GOT3 (cell line): ENCODE measurements at regions not wholly inside any gene's neighbourhood (a gene's known extent, or its start where the extent isn't known, plus 50 kb on each side); places are given as distances from the start of the nearest gene placed in this dataset.

Experiments used
- DNase-seq: peaks from one replicate; lab custom pipeline; 2025; ENCODE audit warnings: mixed read lengths; lab: John Stamatoyannopoulos, UW

DNA sequence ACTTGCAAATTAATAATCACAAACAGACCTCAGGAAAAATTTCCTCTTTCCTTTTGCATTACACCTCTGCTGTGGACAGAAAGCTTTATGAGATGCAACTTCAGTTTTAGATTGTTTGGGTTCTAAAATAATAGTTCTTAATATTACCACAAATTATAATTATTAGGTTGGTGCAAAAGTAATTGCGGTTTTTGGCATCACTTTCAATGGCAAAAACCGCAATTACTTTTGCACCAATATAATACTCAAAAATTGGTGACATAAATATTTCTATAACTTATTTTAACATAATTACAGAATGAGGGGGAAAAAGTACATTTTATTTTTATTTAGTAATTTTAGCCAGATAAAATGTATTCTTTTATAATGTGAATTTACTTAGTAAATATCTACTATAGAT lies 804.4 kb upstream of the FAM98A start:
- DNase-seq, result no peak

DNA sequence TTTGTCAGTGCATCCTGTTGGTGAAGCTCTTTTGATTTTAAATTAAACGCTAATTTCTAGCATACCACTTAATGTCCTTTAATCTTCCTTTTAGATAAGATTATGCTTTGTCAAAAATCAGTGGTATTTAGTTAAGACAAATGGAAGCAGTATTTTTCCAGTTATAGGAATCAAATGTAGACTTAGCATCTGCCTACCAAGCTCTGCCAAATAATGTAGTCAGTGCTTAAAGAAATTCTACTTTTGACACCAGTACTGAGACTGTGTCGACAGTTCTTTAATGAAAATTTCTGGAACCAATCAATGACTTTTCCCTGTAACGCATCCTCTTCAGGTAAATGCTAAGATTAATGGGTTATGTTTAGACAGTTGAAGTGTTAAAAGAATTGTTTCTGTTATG lies 803.3 kb upstream of the FAM98A start:
- no peak for DNase-seq

GRCh38 chr2:34401186-34401585 lies 802.1 kb upstream of the FAM98A start:
- no peak for DNase-seq

DNA sequence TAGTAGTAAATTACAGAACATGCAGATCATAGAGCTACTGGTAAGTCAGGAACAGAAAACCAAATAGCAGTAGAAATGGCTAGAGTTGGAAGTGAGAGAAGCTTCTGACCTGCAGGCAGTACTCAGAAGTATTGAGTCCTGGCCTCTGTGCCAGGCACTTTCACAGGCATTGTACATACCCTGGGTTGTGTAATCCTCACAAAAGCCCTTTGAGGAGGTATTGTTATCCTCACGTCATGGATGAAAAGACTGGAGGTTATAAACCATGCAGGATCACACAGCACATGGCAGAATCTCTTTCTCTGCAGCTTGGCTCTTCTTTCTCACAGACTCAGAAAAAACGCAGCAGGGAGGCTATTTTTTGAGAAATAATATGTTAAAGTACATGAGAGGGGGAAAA lies 789.3 kb upstream of the FAM98A start:
- no peak for DNase-seq

DNA sequence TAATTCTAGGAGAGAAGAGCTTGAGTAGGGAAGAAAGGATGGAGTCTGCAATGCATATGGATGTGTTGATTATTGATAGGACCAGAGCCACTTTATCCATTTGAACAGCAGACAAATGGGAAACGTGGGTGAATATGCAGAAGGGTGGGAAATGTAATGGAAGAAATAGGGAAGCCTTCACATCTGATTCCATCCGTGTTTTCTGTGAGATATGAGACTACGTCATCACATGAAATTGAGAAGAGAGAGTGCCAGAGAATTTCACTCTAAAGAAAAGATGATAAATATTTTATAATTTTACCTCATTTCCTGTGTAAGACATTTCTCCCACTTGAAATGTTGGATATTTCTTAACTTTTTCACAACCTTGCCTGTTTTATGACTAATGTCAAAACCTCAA lies 788.4 kb upstream of the FAM98A start:
- no peak for DNase-seq

- DNase-seq, result no peak
Measured at GRCh38 chr2:34379586-34379985, 780.5 kb upstream of the FAM98A start.

GRCh38 chr2:34373586-34374233 lies 774.6 kb upstream of the FAM98A start:
- no peak for DNase-seq

- no peak for DNase-seq
Measured at GRCh38 chr2:34372967-34373366, 773.9 kb upstream of the FAM98A start.

DNA sequence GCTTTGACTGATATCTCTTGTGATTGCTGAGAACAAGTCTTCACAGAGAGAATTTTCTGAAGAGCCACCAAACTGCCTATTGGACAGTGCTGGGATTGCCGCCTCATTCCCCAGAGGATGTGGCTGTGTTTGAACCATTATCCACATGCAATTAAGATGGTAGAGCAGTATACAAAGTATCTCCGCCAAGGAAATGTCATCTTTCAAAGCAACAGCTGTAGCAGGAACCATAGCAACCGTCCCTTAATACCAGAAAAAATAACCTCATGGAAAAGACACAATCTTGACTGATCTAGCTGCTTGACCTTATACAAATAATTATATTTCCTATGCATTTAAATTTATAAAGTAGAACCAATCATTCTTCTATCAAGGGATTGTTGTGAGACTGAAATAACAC lies 772.6 kb upstream of the FAM98A start:
- DNase-seq, result no peak

DNA sequence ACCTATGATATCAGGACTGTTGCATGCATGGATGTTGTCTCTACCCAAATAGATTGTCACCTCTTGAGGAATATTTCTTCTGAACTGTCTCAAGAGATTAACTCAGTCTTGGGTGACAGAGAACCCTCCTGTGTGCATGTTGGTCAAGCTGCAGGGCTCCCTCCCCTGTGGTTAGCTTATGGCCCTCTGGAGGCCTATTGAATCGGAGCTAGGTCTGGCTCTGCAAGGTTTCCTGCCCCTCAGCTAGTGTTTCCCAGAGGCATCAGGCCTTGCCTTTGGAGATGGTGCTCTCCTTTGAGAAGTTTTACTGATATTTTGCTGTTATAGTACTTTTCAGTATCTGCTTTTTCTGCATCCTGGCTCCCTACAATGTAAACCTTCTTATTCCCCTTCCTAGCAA lies 769.2 kb upstream of the FAM98A start:
- DNase-seq, result no peak

DNA sequence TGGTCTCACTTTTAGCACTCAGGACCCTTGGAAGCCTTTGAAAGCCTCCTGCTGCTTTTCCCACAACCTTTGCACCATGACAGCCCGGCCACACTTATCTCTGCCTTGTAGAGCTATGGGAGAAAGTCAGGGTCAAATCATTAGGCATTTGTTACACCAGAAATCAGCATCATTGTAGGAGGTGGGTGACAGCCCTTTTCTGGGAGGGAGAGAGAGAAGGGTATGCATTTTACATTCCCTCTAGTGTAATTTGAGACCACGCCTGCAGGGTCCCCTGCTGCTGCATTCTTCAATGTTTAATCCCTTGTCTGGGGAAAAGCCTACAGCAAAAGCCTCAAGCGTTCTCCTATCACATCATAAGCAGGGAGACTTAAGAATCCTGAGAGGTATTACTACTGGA lies 766.8 kb upstream of the FAM98A start:
- DNase-seq, result no peak

DNA sequence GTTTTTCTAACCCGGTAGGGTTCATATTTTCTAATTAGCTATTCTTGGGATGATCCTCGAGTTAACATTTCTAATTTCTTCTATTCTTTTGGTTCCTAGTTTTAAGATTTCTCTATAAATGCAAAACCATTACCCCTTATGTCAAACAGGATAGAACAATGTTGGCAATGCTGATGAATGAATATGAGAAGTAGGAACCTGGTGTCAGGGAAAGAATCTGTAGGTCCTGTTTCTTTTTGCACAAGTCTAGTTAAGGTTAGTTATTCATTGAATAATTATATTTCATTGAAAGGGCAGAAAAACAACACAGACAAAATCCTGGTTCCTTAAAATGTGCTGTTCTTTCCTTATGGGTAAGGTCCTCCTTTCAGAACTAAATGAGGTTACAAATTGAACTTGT lies 766.4 kb upstream of the FAM98A start:
- no peak for DNase-seq

GRCh38 chr2:34353509-34354113 lies 754.5 kb upstream of the FAM98A start:
- no peak for DNase-seq

- no peak for DNase-seq
Measured at GRCh38 chr2:34349527-34349926, 750.4 kb upstream of the FAM98A start.

GRCh38 chr2:34345030-34345429 lies 745.9 kb upstream of the FAM98A start:
- no peak for DNase-seq

- no peak for DNase-seq
Measured at GRCh38 chr2:34340307-34340706, 741.2 kb upstream of the FAM98A start.

DNA sequence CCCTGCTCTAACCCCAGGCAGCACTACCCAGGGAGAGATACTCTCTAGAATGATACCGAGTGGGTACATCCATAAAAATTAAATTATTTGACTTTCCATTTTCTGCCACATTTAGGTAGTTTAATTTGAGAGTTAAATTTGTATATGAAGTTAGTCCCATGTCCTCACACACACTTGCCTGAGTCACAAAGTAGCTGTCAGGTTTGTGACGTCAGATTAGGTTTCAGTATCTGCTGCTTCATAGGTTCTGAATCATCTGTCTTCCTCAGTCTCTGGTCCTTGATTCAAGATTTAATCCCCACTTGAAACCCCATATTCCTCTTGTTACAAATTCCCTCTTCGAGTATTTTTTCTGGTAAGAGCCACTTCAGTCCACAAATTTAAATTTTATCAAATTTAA lies 738.6 kb upstream of the FAM98A start:
- no peak for DNase-seq

DNA sequence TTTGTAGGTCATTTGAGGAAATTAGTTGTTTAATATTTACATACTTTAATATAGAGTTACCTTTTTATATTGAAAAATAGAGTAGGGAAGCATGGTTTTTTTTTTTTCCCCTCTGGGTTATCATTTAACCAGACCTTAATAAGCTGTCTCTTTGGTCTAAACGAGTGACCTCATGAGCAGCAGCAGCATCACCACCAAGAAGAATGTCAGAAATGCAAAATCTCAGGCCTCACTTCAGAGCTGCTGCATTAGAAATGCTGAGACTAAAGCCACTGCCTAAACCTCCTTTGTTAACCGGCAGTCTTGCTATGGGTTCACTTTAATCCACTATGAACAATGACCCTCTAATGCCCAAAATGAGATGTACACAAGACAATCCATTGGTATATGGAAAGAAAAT lies 733.7 kb upstream of the FAM98A start:
- no peak for DNase-seq

DNA sequence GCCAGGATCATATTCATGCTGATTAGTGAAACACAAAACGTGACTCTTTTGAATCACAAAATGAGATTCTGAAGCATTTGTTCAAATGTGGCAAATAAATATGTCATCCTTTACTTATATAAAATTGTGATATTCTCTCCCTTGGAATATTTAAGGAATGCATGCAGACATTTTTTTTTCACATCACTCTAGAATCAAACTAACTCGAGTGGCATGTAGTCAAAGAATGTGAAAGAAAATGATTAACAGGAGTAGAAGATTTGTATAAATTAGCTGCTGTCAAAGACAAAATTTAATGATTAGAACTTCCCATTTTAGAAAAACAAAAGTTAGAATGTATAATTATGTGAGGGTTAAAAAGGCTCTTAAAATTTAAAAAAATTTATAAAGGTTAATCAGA lies 721.0 kb upstream of the FAM98A start:
- DNase-seq, result no peak

DNA sequence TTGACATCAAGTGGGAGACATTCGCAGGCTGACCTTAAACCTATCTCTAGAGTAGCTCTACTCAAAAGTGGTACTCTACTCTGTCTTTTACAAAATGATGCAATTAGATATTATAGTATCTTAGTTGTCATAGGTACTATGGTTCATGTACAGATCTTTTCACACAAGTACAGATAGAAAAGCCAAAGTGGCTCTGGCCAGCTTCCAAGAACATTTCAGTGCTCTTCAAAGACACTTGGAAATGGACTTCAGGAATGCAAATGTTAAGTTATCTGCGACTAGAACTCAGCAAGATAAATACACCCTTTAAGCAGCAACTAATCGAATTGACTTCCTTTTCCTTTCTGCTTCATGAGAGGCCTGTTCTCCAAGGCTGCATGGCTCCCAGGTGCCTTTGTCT lies 718.7 kb upstream of the FAM98A start:
- DNase-seq, result no peak

GRCh38 chr2:34316788-34317187 lies 717.7 kb upstream of the FAM98A start:
- no peak for DNase-seq

DNA sequence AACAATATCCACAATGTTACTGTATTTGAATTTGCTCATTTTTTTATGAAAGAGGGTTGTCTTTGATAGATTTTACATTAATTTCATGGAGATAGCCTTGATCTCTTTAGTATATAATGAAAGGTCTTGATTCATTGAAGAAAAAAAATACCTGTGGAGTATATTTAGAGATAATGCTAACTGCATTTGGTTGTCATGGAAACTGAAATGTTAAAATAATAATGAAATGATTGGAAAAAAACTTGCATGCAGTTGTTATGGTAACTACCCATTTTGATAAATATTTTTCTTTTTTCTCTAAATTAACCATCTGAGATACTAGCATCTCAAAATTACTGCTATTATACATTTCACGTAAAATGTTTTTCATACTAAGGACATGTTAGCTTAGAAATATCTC lies 712.7 kb upstream of the FAM98A start:
- DNase-seq, result no peak

- no peak for DNase-seq
Measured at GRCh38 chr2:34308140-34308539, 709.0 kb upstream of the FAM98A start.

DNA sequence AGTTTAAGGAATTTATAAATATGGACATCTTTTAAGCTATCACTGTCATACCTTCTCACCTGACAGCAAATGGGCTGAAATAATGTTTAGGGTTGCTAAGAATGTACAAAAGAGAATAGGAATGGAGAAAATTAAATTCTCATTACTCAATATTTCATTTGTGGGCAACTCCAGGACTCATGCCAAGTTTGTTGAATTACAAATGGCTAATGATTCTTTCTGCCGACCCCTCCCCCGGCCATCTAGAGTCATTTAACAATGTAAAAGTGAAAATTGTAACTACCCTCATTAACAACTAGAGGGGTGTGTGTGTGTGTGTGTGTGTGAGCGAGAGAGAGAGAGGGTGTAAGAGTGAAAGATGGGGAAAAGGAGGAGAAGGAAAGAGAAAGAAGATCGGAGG lies 708.5 kb upstream of the FAM98A start:
- DNase-seq, result no peak
